Heart left ventricle (tissue), 16 donors: ENCODE measurements at regions not wholly inside any gene's neighbourhood (a gene's known extent, or its start where the extent isn't known, plus 50 kb on each side); places are given as distances from the start of the nearest gene placed in this dataset.

Source experiments
- ATAC-seq, 4 donors: fragments of 200-7000 bp; cut with Tn5 transposase; one replicate each; pipeline ENCODE4 v1.9.1; 2020 to 2022; ENCODE audit warnings: moderate library complexity in 4 of 4, mild to moderate bottlenecking in 3 of 4, moderate number of reproducible peaks in 1 of 4
- DNase-seq, 5 donors: peaks; one replicate each; pipeline ENCODE4 v3.0.0-alpha.2; 2020
- H3K27ac ChIP-seq, 12 donors: fragments of 200-600 bp; sonication (generic) in 4 of 12; one replicate each; pipeline versions ENCODE4 v1.5.0 to v1.8.0; 2016 to 2022; ENCODE audit warnings: mild to moderate bottlenecking in 2 of 12
- H3K27me3 ChIP-seq, 9 donors: fragments of 200-600 bp; sonication (generic) in 2 of 9; one replicate each; pipeline versions ENCODE4 v1.5.1 to v1.8.0; 2016 to 2022; ENCODE audit warnings: mild to moderate bottlenecking in 3 of 9
- H3K36me3 ChIP-seq, 9 donors: fragments of 200-600 bp; sonication (generic) in 2 of 9; one replicate each; pipeline versions ENCODE4 v1.5.0 to v1.8.0; 2018 to 2022; ENCODE audit warnings: mild to moderate bottlenecking in 2 of 9
- H3K4me1 ChIP-seq, 12 donors: fragments of 200-600 bp; sonication (generic) in 4 of 12; one replicate each; pipeline versions ENCODE4 v1.5.0 to v1.8.0; 2016 to 2022; ENCODE audit warnings: mild to moderate bottlenecking in 3 of 12
- H3K4me3 ChIP-seq, 12 donors: fragments of 200-600 bp; sonication (generic) in 4 of 12; one replicate each; pipeline versions ENCODE4 v1.5.0 to v1.8.0; 2017 to 2022; ENCODE audit warnings: mild to moderate bottlenecking in 9 of 12, moderate library complexity in 4 of 12
- H3K9me3 ChIP-seq, 12 donors: fragments of 200-600 bp; sonication (generic) in 4 of 12; one replicate each; pipeline versions ENCODE4 v1.5.0 to v1.8.0; 2016 to 2022; ENCODE audit warnings: mild to moderate bottlenecking in 1 of 12
- CTCF ChIP-seq, 12 donors: fragments of 200-600 bp; sonication (generic) in 4 of 12; IDR thresholded peaks; one replicate each; pipeline versions ENCODE4 v1.5.0 to v1.8.0; 2018 to 2022; ENCODE audit warnings: antibody characterized with exemption in 12 of 12, mild to moderate bottlenecking in 5 of 12
- POLR2A ChIP-seq, 2 donors: fragments of 450-650 bp; IDR thresholded peaks; one replicate each; pipeline ENCODE4 v1.6.1; 2017; ENCODE audit warnings: antibody characterized with exemption in 2 of 2, mild to moderate bottlenecking in 2 of 2, moderate library complexity in 2 of 2
- WGBS, 4 donors: extraction: QIAGEN DNeasy Blood & Tissue Kit in 2 of 4; methylation state at CpG; one replicate each; pipeline versions ENCODE4 v1.1.5 to v1.1.7; 2013 to 2018; 5-methylcytosine and 5-hydroxymethylcytosine counted together
- intact Hi-C, 10 donors: fragments of 100-400 bp; cut with DNase I; formaldehyde crosslinking; loops; one replicate each; pipeline versions ENCODE4 v1.11.1 to v1.14.2; 2022
- donor health status: ischemic (EF 13 %, LVEDD 7.1; RV severe dilation, severe dysfunction).
- donor health status: healthy with polysubstance abuse.
- donor health status: DM: no; HTN: yes; CAD: no.
- donor health status: DM: no; HTN: no; CAD: no.
- donor health status: ischemic (EF 25% LVEDD 6.9; RV normal size, moderate dysfunction).
- donor health status: ischemic (EF 25% LVEDD 5.7; RV mildly dilated, moderate dysfunction).
- donor health status: healthy.
- donor health status: DM: yes; HTN: yes; CAD: no.
- donor health status: ischemic (EF 35%, LVEDD 5.7; RV mildly dilated, moderate dysfunction).
- donor health status: nonischemic (EF 11% LVEDD 7.7; RV severe dilation, severe dysfunction).
- donor health status: DM: yes; HTN: yes; CAD: no.
- donor health status: PGD.
- donor health status: ischemic (EF 29% LVEDD 5.4; RV normal size, mild dysfunction).
- donor health status: nonischemic (EF 23%, LVEDD 6.1; RV moderate dilation, normal function).

GRCh38 chr6:12442455-12442854 is 152.3 kb downstream of the EDN1 start:
- 45 to 67% (median 53%) methylated on average over 4 of the region's 4 CpGs for WGBS, 4 donors
- H3K27ac ChIP-seq: no peak overlapping the region
- no peaks in the 10 kb centered on the region for H3K9me3 ChIP-seq
- DNase-seq: peak in 1 of 5 donors; percentile 24
- peak in 1 of 4 donors; percentile 26 for ATAC-seq
- no peaks in the 10 kb centered on the region for H3K36me3 ChIP-seq
- H3K4me1 ChIP-seq: no peaks in the 10 kb centered on the region
- no peak overlapping the region for H3K4me3 ChIP-seq
- no peak for TF ChIP-seq CTCF (IDR thresholded peaks at IDR 0.05)
- no peak for TF ChIP-seq POLR2A (IDR thresholded peaks at IDR 0.05)
- H3K27me3 ChIP-seq: peaks cover 0 to 5% (median 0%) of the 10 kb centered on the region in 9 donors
- intact Hi-C loops: no loop called here

- ATAC-seq (no peak), DNase-seq (no peak)
- Histone ChIP-seq H3K27ac (no peak overlapping the region), H3K9me3 (no peaks in the 10 kb centered on the region), H3K36me3 (no peaks in the 10 kb centered on the region), H3K4me1 (no peaks in the 10 kb centered on the region), H3K4me3 (no peak overlapping the region), H3K27me3 (peaks cover 0 to 7% (median 0%) of the 10 kb centered on the region in 9 donors)
- intact Hi-C loops: no loop called here
- TF ChIP-seq POLR2A (IDR thresholded peaks at IDR 0.05): no peak
- TF ChIP-seq CTCF (IDR thresholded peaks at IDR 0.05): no peak
- 56 to 69% (median 63%) methylated on average over 1 of the region's 1 CpG for WGBS, 4 donors
These were observed 156.2 kb downstream of the EDN1 start for GRCh38 chr6:12446394-12446793.

- no peak for DNase-seq
- intact Hi-C loops: no loop called here
- WGBS, 4 donors: 68 to 81% (median 74%) methylated on average over 4 of the region's 4 CpGs
These were observed 159.3 kb downstream of the EDN1 start for GRCh38 chr6:12449447-12449846.

GRCh38 chr6:12450467-12450866 is 160.3 kb downstream of the EDN1 start:
- Histone ChIP-seq H3K4me3 (no peak overlapping the region), H3K9me3 (peaks cover 0 to 26% (median 10%) of the 10 kb centered on the region in 12 donors), H3K36me3 (no peaks in the 10 kb centered on the region), H3K27me3 (peaks cover 0 to 7% (median 0%) of the 10 kb centered on the region in 9 donors), H3K4me1 (no peaks in the 10 kb centered on the region), H3K27ac (no peak overlapping the region)
- ATAC-seq (no peak), DNase-seq (no peak)
- WGBS, 4 donors: 88 to 97% (median 95%) methylated on average over 1 of the region's 1 CpG
- TF ChIP-seq POLR2A (IDR thresholded peaks at IDR 0.05) (no peak), CTCF (IDR thresholded peaks at IDR 0.05) (no peak)
- intact Hi-C loops: no loop called here

More at GRCh38 chr6:12449447-12449846, 159.3 kb downstream of the EDN1 start:
- no peaks in the 10 kb centered on the region for H3K4me1 ChIP-seq
- no peak overlapping the region for H3K27ac ChIP-seq
- no peak for TF ChIP-seq CTCF (IDR thresholded peaks at IDR 0.05)
- no peak for TF ChIP-seq POLR2A (IDR thresholded peaks at IDR 0.05)
- no peak for ATAC-seq
- no peaks in the 10 kb centered on the region for H3K36me3 ChIP-seq
- H3K4me3 ChIP-seq: no peak overlapping the region
- peaks cover 0 to 7% (median 0%) of the 10 kb centered on the region in 9 donors for H3K27me3 ChIP-seq
- H3K9me3 ChIP-seq: peaks cover 0 to 23% (median 8%) of the 10 kb centered on the region in 12 donors
